Naive thymus-derived CD4-positive, alpha-beta T cell (primary cell): ENCODE measurements at regions not wholly inside any gene's neighbourhood (a gene's known extent, or its start where the extent isn't known, plus 50 kb on each side); places are given as distances from the start of the nearest gene placed in this dataset.

ENCODE experiments used
- ATAC-seq: fragments of 150-1000 bp; cut with Tn5 transposase; 2 replicates; pipeline ENCODE4 v1.10.0; 2021; ENCODE audit warnings: mild to moderate bottlenecking, moderate library complexity
- CTCF ChIA-PET: fragments of 350-600 bp; sonication (Branson Sonifier 250); formaldehyde crosslinking; loops from one replicate; lab custom pipeline; 2021; ENCODE audit warnings: antibody characterized with exemption; lab: Charles Lee
- POLR2A ChIA-PET: fragments of 350-600 bp; sonication (Branson Sonifier 250); formaldehyde crosslinking; loops from one replicate; lab custom pipeline; 2021; ENCODE audit warnings: antibody characterized with exemption, inconsistent platforms; lab: Charles Lee
- DNase-seq, 9 donors: peaks; one replicate each; pipeline versions ENCODE4 v3.0.0 to v3.0.0-alpha.2; 2020 to 2022; ENCODE audit warnings: mixed read lengths in 1 of 9
- H3K27ac ChIP-seq: one replicate; pipeline ENCODE4 v1.7.0; 2013; ENCODE audit warnings: mild to moderate bottlenecking, low read depth, low read length, moderate library complexity
- H3K27me3 ChIP-seq, 2 donors: one replicate each; pipeline ENCODE4 v1.7.0; 2013; ENCODE audit warnings: low read length in 2 of 2, mild to moderate bottlenecking in 2 of 2, moderate library complexity in 2 of 2; ENCODE audit not compliant: control insufficient read depth in 2 of 2, insufficient read depth in 2 of 2
- H3K36me3 ChIP-seq, 3 experiments: 1 replicate in 2 of 3; 2 replicates in 1 of 3; pipeline ENCODE4 v1.7.0; 2013; ENCODE audit warnings: low read length in 3 of 3, mild to moderate bottlenecking in 3 of 3, moderate library complexity in 1 of 3; ENCODE audit not compliant: insufficient read depth in 3 of 3, control insufficient read depth in 2 of 3
- H3K4me1 ChIP-seq, 2 donors: one replicate each; pipeline ENCODE4 v1.7.0; 2013; ENCODE audit warnings: low read length in 2 of 2, mild to moderate bottlenecking in 2 of 2, moderate library complexity in 1 of 2; ENCODE audit not compliant: control insufficient read depth in 2 of 2, insufficient read depth in 2 of 2
- H3K4me3 ChIP-seq: 2 replicates; pipeline ENCODE4 v1.7.0; 2013; ENCODE audit warnings: mild to moderate bottlenecking, low read length
- H3K9me3 ChIP-seq, 3 experiments: 1 replicate in 2 of 3; 2 replicates in 1 of 3; pipeline ENCODE4 v1.7.0; 2013; ENCODE audit warnings: low read length in 3 of 3; ENCODE audit not compliant: control insufficient read depth in 2 of 3
- H3K27ac Mint-ChIP-seq, 9 donors: one replicate each; pipeline ENCODE4 v1.8.0; 2020 to 2022; ENCODE audit warnings: mixed read lengths in 9 of 9, mild to moderate bottlenecking in 8 of 9, moderate library complexity in 5 of 9, inconsistent platforms in 2 of 9
- H3K27me3 Mint-ChIP-seq, 5 donors: one replicate each; pipeline ENCODE4 v1.8.0; 2021 to 2022; ENCODE audit warnings: mixed read lengths in 5 of 5, mild to moderate bottlenecking in 1 of 5
- H3K36me3 Mint-ChIP-seq, 5 donors: one replicate each; pipeline ENCODE4 v1.8.0; 2020 to 2022; ENCODE audit warnings: mixed read lengths in 5 of 5, mild to moderate bottlenecking in 3 of 5, inconsistent platforms in 1 of 5
- H3K4me1 Mint-ChIP-seq, 7 donors: one replicate each; pipeline ENCODE4 v1.8.0; 2020 to 2022; ENCODE audit warnings: mixed read lengths in 7 of 7, mild to moderate bottlenecking in 3 of 7, inconsistent platforms in 1 of 7
- H3K4me3 Mint-ChIP-seq, 10 donors: one replicate each; pipeline ENCODE4 v1.8.0; 2020 to 2022; ENCODE audit warnings: mild to moderate bottlenecking in 10 of 10, mixed read lengths in 10 of 10, moderate library complexity in 6 of 10, inconsistent platforms in 2 of 10
- H3K9me3 Mint-ChIP-seq, 11 donors: one replicate each; pipeline ENCODE4 v1.8.0; 2020 to 2022; ENCODE audit warnings: mixed read lengths in 11 of 11, mild to moderate bottlenecking in 4 of 11, inconsistent platforms in 1 of 11, moderate library complexity in 1 of 11
- intact Hi-C, 2 donors: fragments of 100-400 bp; cut with micrococcal nuclease; formaldehyde crosslinking; loops; one replicate each; pipeline ENCODE4 v1.15.1; 2023

DNA sequence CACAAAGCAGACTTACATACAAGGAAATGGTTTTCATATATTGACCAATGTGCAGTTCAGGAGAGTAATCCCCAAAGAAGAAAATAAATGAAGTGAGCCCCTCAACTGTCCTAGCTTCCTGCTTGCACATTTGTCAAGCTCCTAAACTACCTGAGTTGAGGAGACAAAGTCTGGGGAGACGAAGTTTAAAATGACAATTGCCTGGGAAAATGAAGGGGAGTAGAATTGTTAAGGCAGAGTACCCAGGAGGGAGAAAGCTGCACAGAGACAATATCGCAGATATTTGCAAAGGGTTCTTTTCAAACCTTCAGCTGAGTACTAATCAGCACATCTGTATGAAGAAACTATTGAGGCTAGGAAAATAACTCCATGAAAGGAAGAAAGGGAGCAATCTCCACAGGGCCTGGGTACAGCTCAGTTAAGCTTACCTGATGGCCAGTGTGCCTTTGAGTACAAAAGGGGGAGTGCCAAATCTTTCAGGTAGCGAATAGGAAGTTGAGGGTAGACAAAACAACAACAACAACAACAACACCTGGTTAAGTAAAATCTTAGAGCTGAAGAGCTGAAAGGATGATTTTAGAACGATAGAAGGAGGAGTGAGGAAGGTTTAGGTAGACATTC, 1700.1 kb upstream of the PRR20A start:
- no peak overlapping the region for H3K27ac Mint-ChIP-seq
- DNase-seq (no peak), ATAC-seq (no peak)
- peaks cover 3 to 34% (median 9%) of the 10 kb centered on the region in 11 donors for H3K9me3 Mint-ChIP-seq
- intact Hi-C loops, result no loop called here
- Histone ChIP-seq H3K4me3 (no peak overlapping the region), H3K27ac (no peak overlapping the region), H3K27me3 (no peaks in the 10 kb centered on the region), H3K4me1 (no peaks in the 10 kb centered on the region), H3K9me3 (no peaks in the 10 kb centered on the region), H3K36me3 (no peaks in the 10 kb centered on the region)
- H3K4me3 Mint-ChIP-seq, result no peak overlapping the region
- no peaks in the 10 kb centered on the region for H3K36me3 Mint-ChIP-seq
- H3K27me3 Mint-ChIP-seq, result no peaks in the 10 kb centered on the region
- H3K4me1 Mint-ChIP-seq, result no peaks in the 10 kb centered on the region
- ChIA-PET CTCF (no interaction called here), POLR2A (no interaction called here)

DNA sequence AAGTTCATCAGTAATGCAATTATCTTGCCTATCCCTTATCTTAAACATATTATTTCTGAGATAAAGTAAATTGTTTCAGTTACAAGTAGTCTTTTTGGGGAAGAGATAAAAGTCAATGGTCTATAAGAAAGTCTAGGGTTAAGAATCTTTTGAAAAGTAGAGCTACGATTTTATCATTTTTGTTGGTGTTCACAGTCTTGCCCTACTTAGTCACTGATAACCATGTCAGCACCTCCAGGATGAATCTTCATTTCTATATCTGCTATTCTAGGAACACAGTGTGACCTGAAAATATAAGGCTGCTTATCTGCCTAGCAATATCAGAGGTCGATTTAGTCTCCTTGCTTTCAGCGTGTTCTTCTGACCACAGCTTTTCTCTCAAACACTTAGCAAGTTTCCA, 1676.5 kb upstream of the PRR20A start:
- POLR2A ChIA-PET, result no interaction called here
- intact Hi-C loops, result no loop called here

DNA sequence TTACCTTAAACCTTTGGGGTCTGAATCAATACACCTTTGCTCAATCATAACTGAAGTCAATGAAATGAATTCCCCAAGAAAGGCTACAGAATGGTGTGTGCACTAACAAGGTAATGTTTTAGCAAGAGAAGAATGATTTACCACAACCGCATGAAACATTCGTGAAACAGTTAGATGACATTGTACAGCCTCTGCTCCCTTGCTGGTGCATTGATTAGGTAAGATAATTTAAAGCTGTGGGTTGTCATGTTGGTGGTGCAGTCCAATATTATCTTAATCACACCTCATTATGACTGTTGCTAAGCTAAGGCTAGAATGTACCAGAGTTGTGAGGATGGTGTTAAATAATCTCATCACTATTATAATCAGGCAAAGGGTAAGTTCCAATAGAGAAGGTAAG, 1673.2 kb upstream of the PRR20A start:
- no peak overlapping the region for H3K4me3 Mint-ChIP-seq
- no peaks in the 10 kb centered on the region for H3K27me3 Mint-ChIP-seq
- Histone ChIP-seq H3K4me1 (no peaks in the 10 kb centered on the region), H3K27me3 (no peaks in the 10 kb centered on the region), H3K27ac (no peak overlapping the region), H3K9me3 (no peaks in the 10 kb centered on the region), H3K36me3 (no peaks in the 10 kb centered on the region), H3K4me3 (no peak overlapping the region)
- CTCF ChIA-PET, result no interaction called here
- H3K36me3 Mint-ChIP-seq, result no peaks in the 10 kb centered on the region
- intact Hi-C loops, result no loop called here
- POLR2A ChIA-PET, result no interaction called here
- H3K27ac Mint-ChIP-seq, result no peak overlapping the region
- ATAC-seq, result no peak
- no peak for DNase-seq
- H3K4me1 Mint-ChIP-seq, result no peaks in the 10 kb centered on the region
- peaks cover 0 to 36% (median 9%) of the 10 kb centered on the region in 11 donors for H3K9me3 Mint-ChIP-seq

More for the DNA sequence above, 1676.5 kb upstream of the PRR20A start:
- no peak overlapping the region for H3K27ac Mint-ChIP-seq
- no peaks in the 10 kb centered on the region for H3K27me3 ChIP-seq
- H3K4me3 Mint-ChIP-seq, result no peak overlapping the region
- H3K27me3 Mint-ChIP-seq, result no peaks in the 10 kb centered on the region
- H3K4me1 ChIP-seq, result no peaks in the 10 kb centered on the region
- H3K27ac ChIP-seq, result no peak overlapping the region
- H3K4me3 ChIP-seq, result no peak overlapping the region
- no peaks in the 10 kb centered on the region for H3K9me3 ChIP-seq
- H3K9me3 Mint-ChIP-seq, result peaks cover 0 to 28% (median 7%) of the 10 kb centered on the region in 11 donors
- H3K36me3 ChIP-seq, result no peaks in the 10 kb centered on the region
- no peaks in the 10 kb centered on the region for H3K36me3 Mint-ChIP-seq
- H3K4me1 Mint-ChIP-seq, result no peaks in the 10 kb centered on the region
- ATAC-seq (no peak), DNase-seq (no peak)
- CTCF ChIA-PET, result no interaction called here

DNA sequence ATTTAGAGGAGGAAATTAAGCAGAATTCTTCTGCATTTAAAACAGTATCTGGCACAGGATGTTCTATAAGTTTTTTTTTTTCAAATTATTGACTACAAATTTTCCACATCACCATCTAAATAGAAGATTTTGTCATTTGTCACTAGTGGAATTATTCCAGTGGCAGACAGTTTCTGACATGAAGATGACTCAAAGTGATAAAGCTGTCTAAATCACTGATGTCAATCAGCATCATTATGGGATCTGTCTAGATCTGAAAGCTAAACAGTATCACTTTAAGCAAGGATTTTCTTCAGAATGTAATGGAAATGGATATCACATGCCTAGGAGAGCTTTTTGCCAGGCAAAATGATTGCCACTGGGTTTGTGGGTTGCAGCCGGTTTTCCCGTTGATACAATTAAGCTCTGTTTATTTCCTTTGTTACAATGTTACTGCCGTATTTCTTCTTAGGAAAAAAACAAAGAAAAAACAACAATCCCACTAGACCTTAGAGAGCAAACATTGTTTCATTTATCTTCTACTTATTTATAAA, 1657.0 kb upstream of the PRR20A start:
- H3K4me3 ChIP-seq, result no peak overlapping the region
- H3K36me3 ChIP-seq, result no peaks in the 10 kb centered on the region
- no peak overlapping the region for H3K27ac ChIP-seq
- ChIA-PET POLR2A (no interaction called here), CTCF (no interaction called here)
- Mint-ChIP-seq H3K27me3 (no peaks in the 10 kb centered on the region), H3K4me1 (no peaks in the 10 kb centered on the region), H3K4me3 (no peak overlapping the region), H3K9me3 (peaks cover 0 to 22% (median 8%) of the 10 kb centered on the region in 11 donors), H3K36me3 (no peaks in the 10 kb centered on the region), H3K27ac (no peak overlapping the region)
- intact Hi-C loops, result no loop called here
- H3K9me3 ChIP-seq, result no peaks in the 10 kb centered on the region
- H3K27me3 ChIP-seq, result no peaks in the 10 kb centered on the region
- H3K4me1 ChIP-seq, result no peaks in the 10 kb centered on the region
- DNase-seq (no peak), ATAC-seq (no peak)

DNA sequence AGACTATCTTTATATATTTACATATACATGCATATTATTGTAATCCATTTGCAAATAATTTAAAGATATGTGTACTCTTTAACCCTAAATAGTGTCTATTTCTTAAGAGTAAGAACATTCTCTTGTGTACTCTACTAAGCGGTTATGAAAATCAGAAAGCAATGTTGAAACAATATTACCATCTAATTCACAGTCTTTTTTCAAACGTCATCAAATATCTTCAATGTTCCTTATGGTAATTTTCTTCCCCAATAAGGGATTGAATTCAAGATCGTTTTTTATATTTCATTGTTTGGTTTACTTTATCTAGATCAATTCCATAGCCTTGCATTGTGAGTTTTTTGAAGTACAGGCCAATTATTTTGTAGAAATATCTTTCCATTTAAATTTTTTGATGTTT, 1647.4 kb upstream of the PRR20A start:
- ATAC-seq, result no peak
- POLR2A ChIA-PET, result no interaction called here
- H3K4me1 Mint-ChIP-seq, result no peaks in the 10 kb centered on the region

DNA sequence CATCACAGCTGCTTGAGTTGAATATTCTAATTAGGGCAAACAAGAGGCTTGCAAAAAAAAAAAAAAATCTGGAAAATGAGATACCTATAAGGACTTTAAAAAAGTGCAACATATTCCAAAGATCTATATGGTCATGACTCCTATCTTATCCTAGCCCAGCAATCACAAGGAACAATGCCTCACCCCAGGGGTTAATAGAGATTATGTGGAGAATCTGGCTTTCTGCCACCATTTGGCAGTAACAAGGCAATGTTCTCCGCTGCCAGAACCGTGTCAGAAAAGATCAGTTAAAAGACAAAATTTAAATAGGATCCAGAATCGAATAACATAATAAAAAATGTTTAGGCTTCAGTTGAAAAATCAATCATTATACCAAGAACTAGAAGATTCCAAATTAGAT, 1643.2 kb upstream of the PRR20A start:
- no peaks in the 10 kb centered on the region for H3K36me3 ChIP-seq
- ChIA-PET CTCF (no interaction called here), POLR2A (no interaction called here)
- DNase-seq, result no peak
- H3K27ac ChIP-seq, result no peak overlapping the region
- Mint-ChIP-seq H3K27ac (no peak overlapping the region), H3K4me1 (no peaks in the 10 kb centered on the region), H3K27me3 (no peaks in the 10 kb centered on the region), H3K9me3 (peaks cover 0 to 28% (median 8%) of the 10 kb centered on the region in 11 donors), H3K36me3 (no peaks in the 10 kb centered on the region), H3K4me3 (no peak overlapping the region)
- no peaks in the 10 kb centered on the region for H3K4me1 ChIP-seq
- intact Hi-C loops, result no loop called here
- no peak overlapping the region for H3K4me3 ChIP-seq
- H3K27me3 ChIP-seq, result no peaks in the 10 kb centered on the region
- ATAC-seq, result no peak
- peaks cover 0 to 3% (median 0%) of the 10 kb centered on the region in 3 experiments for H3K9me3 ChIP-seq

More for the DNA sequence above, 1647.4 kb upstream of the PRR20A start:
- no peaks in the 10 kb centered on the region for H3K36me3 Mint-ChIP-seq
- H3K4me3 ChIP-seq, result no peak overlapping the region
- H3K4me3 Mint-ChIP-seq, result no peak overlapping the region
- H3K27me3 ChIP-seq, result no peaks in the 10 kb centered on the region
- no peaks in the 10 kb centered on the region for H3K4me1 ChIP-seq
- peaks cover 0 to 33% (median 7%) of the 10 kb centered on the region in 11 donors for H3K9me3 Mint-ChIP-seq
- no peak overlapping the region for H3K27ac Mint-ChIP-seq
- no peak overlapping the region for H3K27ac ChIP-seq
- no peaks in the 10 kb centered on the region for H3K36me3 ChIP-seq
- no peaks in the 10 kb centered on the region for H3K9me3 ChIP-seq
- no peak for DNase-seq
- CTCF ChIA-PET, result no interaction called here
- intact Hi-C loops, result no loop called here
- no peaks in the 10 kb centered on the region for H3K27me3 Mint-ChIP-seq

DNA sequence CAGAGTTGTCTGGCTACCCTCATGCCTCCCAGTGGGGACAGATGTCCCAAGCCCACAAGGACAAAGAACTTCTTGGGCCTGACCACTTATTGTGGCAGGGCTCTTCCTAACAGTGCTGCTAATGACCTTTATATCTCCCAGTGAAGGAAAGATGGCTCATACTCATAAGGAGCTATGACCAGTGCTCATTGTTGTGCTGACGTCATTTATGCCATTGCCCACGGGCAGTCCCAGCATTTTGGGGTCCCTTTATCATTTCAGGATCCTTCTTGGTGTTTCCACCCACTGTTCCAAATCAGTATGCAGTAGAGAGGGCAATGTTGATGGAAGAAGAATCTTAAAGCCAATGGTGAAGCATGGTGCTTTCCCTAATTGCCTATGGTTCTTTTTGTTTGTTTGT, 1640.0 kb upstream of the PRR20A start:
- H3K27ac Mint-ChIP-seq, result no peak overlapping the region
- no peaks in the 10 kb centered on the region for H3K4me1 Mint-ChIP-seq
- POLR2A ChIA-PET, result no interaction called here

More for the DNA sequence above, 1640.0 kb upstream of the PRR20A start:
- no peak for DNase-seq
- intact Hi-C loops, result no loop called here
- CTCF ChIA-PET, result interaction anchor here (0.6 kb wide), 1 partner anchor 1541 kb away, joined by 5 read pairs; no protein-coding TSS in a partner anchor
- H3K4me3 ChIP-seq, result no peak overlapping the region
- no peaks in the 10 kb centered on the region for H3K36me3 ChIP-seq
- peaks cover 0 to 3% (median 0%) of the 10 kb centered on the region in 3 experiments for H3K9me3 ChIP-seq
- H3K27me3 ChIP-seq, result no peaks in the 10 kb centered on the region
- H3K27ac ChIP-seq, result no peak overlapping the region
- Mint-ChIP-seq H3K27me3 (no peaks in the 10 kb centered on the region), H3K9me3 (peaks cover 0 to 41% (median 19%) of the 10 kb centered on the region in 11 donors), H3K36me3 (no peaks in the 10 kb centered on the region), H3K4me3 (no peak overlapping the region)
- H3K4me1 ChIP-seq, result no peaks in the 10 kb centered on the region
- ATAC-seq, result no peak
